ENCODE measurements at regions not wholly inside any gene's neighbourhood (a gene's known extent, or its start where the extent isn't known, plus 50 kb on each side); places are given as distances from the start of the nearest gene placed in this dataset.

DNA sequence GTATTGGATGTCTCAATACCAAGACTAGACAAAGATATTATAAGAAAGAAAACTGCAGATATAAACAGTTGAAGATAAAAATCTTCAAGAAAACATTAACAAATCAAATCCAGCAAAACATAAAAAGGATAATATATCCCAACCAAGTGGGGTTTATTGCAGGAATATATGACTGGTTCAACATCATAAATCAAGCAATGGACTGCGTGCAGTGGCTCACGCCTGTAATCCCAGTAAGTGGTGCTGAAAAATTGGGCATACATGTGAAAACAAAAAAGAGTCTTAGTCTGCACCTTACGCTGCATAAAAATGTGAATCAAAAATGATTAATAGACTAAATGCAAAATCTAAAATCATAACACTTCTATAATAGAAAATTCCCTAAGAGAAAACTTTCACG lies 112.9 kb upstream of the PDE4B start:
- TF ChIP-seq POLR2AphosphoS5 (IDR thresholded peaks at IDR 0.05): no peak
- TF ChIP-seq, protein P1, sequence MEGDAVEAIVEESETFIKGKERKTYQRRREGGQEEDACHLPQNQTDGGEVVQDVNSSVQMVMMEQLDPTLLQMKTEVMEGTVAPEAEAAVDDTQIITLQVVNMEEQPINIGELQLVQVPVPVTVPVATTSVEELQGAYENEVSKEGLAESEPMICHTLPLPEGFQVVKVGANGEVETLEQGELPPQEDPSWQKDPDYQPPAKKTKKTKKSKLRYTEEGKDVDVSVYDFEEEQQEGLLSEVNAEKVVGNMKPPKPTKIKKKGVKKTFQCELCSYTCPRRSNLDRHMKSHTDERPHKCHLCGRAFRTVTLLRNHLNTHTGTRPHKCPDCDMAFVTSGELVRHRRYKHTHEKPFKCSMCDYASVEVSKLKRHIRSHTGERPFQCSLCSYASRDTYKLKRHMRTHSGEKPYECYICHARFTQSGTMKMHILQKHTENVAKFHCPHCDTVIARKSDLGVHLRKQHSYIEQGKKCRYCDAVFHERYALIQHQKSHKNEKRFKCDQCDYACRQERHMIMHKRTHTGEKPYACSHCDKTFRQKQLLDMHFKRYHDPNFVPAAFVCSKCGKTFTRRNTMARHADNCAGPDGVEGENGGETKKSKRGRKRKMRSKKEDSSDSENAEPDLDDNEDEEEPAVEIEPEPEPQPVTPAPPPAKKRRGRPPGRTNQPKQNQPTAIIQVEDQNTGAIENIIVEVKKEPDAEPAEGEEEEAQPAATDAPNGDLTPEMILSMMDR (IDR thresholded peaks at IDR 0.05): no peak
- TF ChIP-seq EP300 (IDR thresholded peaks at IDR 0.05): no peak

All from sigmoid colon (tissue), 4 donors.